CD4-positive, CD25-positive, alpha-beta regulatory T cell (primary cell): ENCODE measurements at regions not wholly inside any gene's neighbourhood (a gene's known extent, or its start where the extent isn't known, plus 50 kb on each side); places are given as distances from the start of the nearest gene placed in this dataset.
A peak's percentile ranks its signal among the peaks of the same experiment; 100 is the strongest.
"Not testable (repeated sequence)": the region's sequence is repeated elsewhere in the genome, so short reads cannot be mapped to it uniquely, and the experiment has no call there.

ENCODE experiments used
- ATAC-seq, 2 donors: fragments of 150-1000 bp; cut with Tn5 transposase; one replicate each; pipeline ENCODE4 v1.10.0; 2021; ENCODE audit warnings: low read depth in 2 of 2, moderate number of reproducible peaks in 2 of 2, moderate library complexity in 1 of 2
- DNase-seq, 3 donors: peaks; one replicate each; pipeline versions ENCODE4 v3.0.0 to v3.0.0-alpha.2; 2012 to 2022; ENCODE audit warnings: mixed read lengths in 1 of 3
- H3K27ac ChIP-seq: one replicate; pipeline ENCODE4 v1.7.0; 2013; ENCODE audit warnings: mild to moderate bottlenecking, low read length; ENCODE audit not compliant: insufficient read depth, poor library complexity, severe bottlenecking
- H3K27me3 ChIP-seq: one replicate; pipeline ENCODE4 v1.7.0; 2013; ENCODE audit warnings: low read length; ENCODE audit not compliant: control insufficient read depth, insufficient read depth
- H3K36me3 ChIP-seq: one replicate; pipeline ENCODE4 v1.7.0; 2013; ENCODE audit warnings: mild to moderate bottlenecking, low read length, moderate library complexity; ENCODE audit not compliant: control insufficient read depth, insufficient read depth
- H3K4me1 ChIP-seq: 2 replicates; pipeline ENCODE4 v1.7.0; 2013; ENCODE audit warnings: mild to moderate bottlenecking, low read length; ENCODE audit not compliant: insufficient read depth, control insufficient read depth, poor library complexity, severe bottlenecking
- H3K4me3 ChIP-seq: one replicate; pipeline ENCODE4 v1.7.0; 2013; ENCODE audit warnings: low read depth, mild to moderate bottlenecking, low read length, moderate library complexity
- H3K9me3 ChIP-seq, 2 experiments: 1 replicate in 1 of 2; 2 replicates in 1 of 2; pipeline ENCODE4 v1.7.0; 2013; ENCODE audit warnings: low read length in 2 of 2, mild to moderate bottlenecking in 1 of 2, moderate library complexity in 1 of 2; ENCODE audit not compliant: control insufficient read depth in 2 of 2
- H3K27ac Mint-ChIP-seq, 3 donors: one replicate each; pipeline ENCODE4 v1.8.0; 2020 to 2022; ENCODE audit warnings: mild to moderate bottlenecking in 3 of 3, mixed read lengths in 3 of 3, moderate library complexity in 2 of 3
- H3K27me3 Mint-ChIP-seq: one replicate; pipeline ENCODE4 v1.8.0; 2022; ENCODE audit warnings: mild to moderate bottlenecking, mixed read lengths
- H3K36me3 Mint-ChIP-seq: one replicate; pipeline ENCODE4 v1.8.0; 2020; ENCODE audit warnings: mixed read lengths
- H3K4me1 Mint-ChIP-seq, 4 donors: one replicate each; pipeline ENCODE4 v1.8.0; 2020 to 2022; ENCODE audit warnings: mixed read lengths in 4 of 4, mild to moderate bottlenecking in 1 of 4
- H3K4me3 Mint-ChIP-seq, 4 donors: one replicate each; pipeline ENCODE4 v1.8.0; 2020 to 2022; ENCODE audit warnings: mild to moderate bottlenecking in 4 of 4, mixed read lengths in 4 of 4, moderate library complexity in 3 of 4
- H3K9me3 Mint-ChIP-seq, 7 donors: one replicate each; pipeline ENCODE4 v1.8.0; 2020 to 2022; ENCODE audit warnings: mixed read lengths in 7 of 7, mild to moderate bottlenecking in 3 of 7, moderate library complexity in 2 of 7

- Mint-ChIP-seq H3K27me3 (peaks cover 9% of the 10 kb centered on the region), H3K36me3 (no peaks in the 10 kb centered on the region), H3K27ac (no peak overlapping the region), H3K4me1 (peaks cover 0 to under 1% (median 0%) of the 10 kb centered on the region in 4 donors), H3K4me3 (no peak overlapping the region), H3K9me3 (peaks cover 0 to 6% (median 2%) of the 10 kb centered on the region in 7 donors)
- Histone ChIP-seq H3K4me1 (peaks cover 2% of the 10 kb centered on the region), H3K36me3 (no peaks in the 10 kb centered on the region), H3K27ac (no peak overlapping the region), H3K4me3 (no peak overlapping the region), H3K27me3 (no peaks in the 10 kb centered on the region), H3K9me3 (no peaks in the 10 kb centered on the region)
- DNase-seq = no peak
- no peak for ATAC-seq
Observed at GRCh38 chr9:124121725-124122124, 110.2 kb downstream of the LHX2 start.

- no peak overlapping the region for H3K4me3 Mint-ChIP-seq
- no peaks in the 10 kb centered on the region for H3K27me3 ChIP-seq
- H3K4me1 ChIP-seq = peaks cover 5% of the 10 kb centered on the region
- H3K4me3 ChIP-seq = no peak overlapping the region
- H3K36me3 ChIP-seq = no peaks in the 10 kb centered on the region
- ATAC-seq = no peak
- no peaks in the 10 kb centered on the region for H3K36me3 Mint-ChIP-seq
- H3K27me3 Mint-ChIP-seq = peaks cover 9% of the 10 kb centered on the region
- H3K4me1 Mint-ChIP-seq = peaks cover 0 to 6% (median 3%) of the 10 kb centered on the region in 4 donors
- H3K27ac Mint-ChIP-seq = no peak overlapping the region
- H3K9me3 ChIP-seq = no peaks in the 10 kb centered on the region
- H3K27ac ChIP-seq = no peak overlapping the region
- peaks cover 0 to 6% (median 0%) of the 10 kb centered on the region in 7 donors for H3K9me3 Mint-ChIP-seq
- DNase-seq = no peak
Observed at GRCh38 chr9:124122321-124122720, 110.8 kb downstream of the LHX2 start.

GRCh38 chr9:124122813-124123462 lies 111.4 kb downstream of the LHX2 start:
- H3K36me3 ChIP-seq = no peaks in the 10 kb centered on the region
- Mint-ChIP-seq H3K27me3 (peaks cover 9% of the 10 kb centered on the region), H3K36me3 (no peaks in the 10 kb centered on the region), H3K27ac (peak overlapping the region in 1 of 3 donors; percentile 29), H3K4me1 (peaks cover 0 to 6% (median 3%) of the 10 kb centered on the region in 4 donors), H3K9me3 (peaks cover 0 to 4% (median 0%) of the 10 kb centered on the region in 7 donors), H3K4me3 (no peak overlapping the region)
- H3K27ac ChIP-seq = no peak overlapping the region
- peaks cover 5% of the 10 kb centered on the region for H3K4me1 ChIP-seq
- DNase-seq (no peak), ATAC-seq (no peak)
- H3K9me3 ChIP-seq = no peaks in the 10 kb centered on the region
- no peak overlapping the region for H3K4me3 ChIP-seq
- H3K27me3 ChIP-seq = no peaks in the 10 kb centered on the region

GRCh38 chr9:124123621-124124020 lies 112.1 kb downstream of the LHX2 start:
- H3K36me3 ChIP-seq, H3K9me3 ChIP-seq, H3K4me3 ChIP-seq, H3K4me1 Mint-ChIP-seq, H3K4me3 Mint-ChIP-seq, H3K4me1 ChIP-seq, H3K27me3 ChIP-seq, H3K36me3 Mint-ChIP-seq, H3K27me3 Mint-ChIP-seq, DNase-seq, H3K9me3 Mint-ChIP-seq, H3K27ac ChIP-seq, ATAC-seq: not testable (repeated sequence)
- peak overlapping the region in 1 of 3 donors; percentile 29 for H3K27ac Mint-ChIP-seq

- no peaks in the 10 kb centered on the region for H3K27me3 ChIP-seq
- peaks cover 5% of the 10 kb centered on the region for H3K4me1 ChIP-seq
- DNase-seq (no peak), ATAC-seq (no peak)
- H3K4me3 ChIP-seq = no peak overlapping the region
- Mint-ChIP-seq H3K36me3 (no peaks in the 10 kb centered on the region), H3K4me3 (no peak overlapping the region), H3K4me1 (peaks cover 0 to 8% (median 3%) of the 10 kb centered on the region in 4 donors), H3K9me3 (peaks cover 0 to 2% (median 0%) of the 10 kb centered on the region in 7 donors), H3K27me3 (peaks cover 13% of the 10 kb centered on the region), H3K27ac (no peak overlapping the region)
- no peaks in the 10 kb centered on the region for H3K36me3 ChIP-seq
- H3K9me3 ChIP-seq = no peaks in the 10 kb centered on the region
- no peak overlapping the region for H3K27ac ChIP-seq
Observed at GRCh38 chr9:124124729-124125650, 113.4 kb downstream of the LHX2 start.

- Mint-ChIP-seq H3K27ac (no peak overlapping the region), H3K4me3 (no peak overlapping the region)
- H3K4me3 ChIP-seq = no peak overlapping the region
Observed at GRCh38 chr9:124125651-124125977, 114.0 kb downstream of the LHX2 start.

GRCh38 chr9:124126648-124127646 lies 115.4 kb downstream of the LHX2 start:
- Mint-ChIP-seq H3K36me3 (no peaks in the 10 kb centered on the region), H3K9me3 (peaks cover 0 to 2% (median 0%) of the 10 kb centered on the region in 7 donors), H3K4me1 (peaks cover 0 to 8% (median 3%) of the 10 kb centered on the region in 4 donors), H3K27ac (no peak overlapping the region), H3K4me3 (no peak overlapping the region), H3K27me3 (peaks cover 13% of the 10 kb centered on the region)
- Histone ChIP-seq H3K36me3 (no peaks in the 10 kb centered on the region), H3K4me3 (no peak overlapping the region), H3K4me1 (peaks cover 5% of the 10 kb centered on the region), H3K27me3 (no peaks in the 10 kb centered on the region), H3K27ac (no peak overlapping the region), H3K9me3 (no peaks in the 10 kb centered on the region)
- DNase-seq = peak; percentile 55 to 75 (median 70)
- ATAC-seq = peak; percentile 57 to 66

More at GRCh38 chr9:124125651-124125977, 114.0 kb downstream of the LHX2 start:
- Histone ChIP-seq H3K27me3 (no peaks in the 10 kb centered on the region), H3K4me1 (peaks cover 5% of the 10 kb centered on the region), H3K27ac (no peak overlapping the region), H3K9me3 (no peaks in the 10 kb centered on the region), H3K36me3 (no peaks in the 10 kb centered on the region)
- Mint-ChIP-seq H3K9me3 (peaks cover 0 to 2% (median 0%) of the 10 kb centered on the region in 7 donors), H3K4me1 (peaks cover 0 to 8% (median 3%) of the 10 kb centered on the region in 4 donors), H3K27me3 (peaks cover 13% of the 10 kb centered on the region), H3K36me3 (no peaks in the 10 kb centered on the region)
- DNase-seq (no peak), ATAC-seq (no peak)
